ENCODE measurements at regions not wholly inside any gene's neighbourhood (a gene's known extent, or its start where the extent isn't known, plus 50 kb on each side); places are given as distances from the start of the nearest gene placed in this dataset.

DNA sequence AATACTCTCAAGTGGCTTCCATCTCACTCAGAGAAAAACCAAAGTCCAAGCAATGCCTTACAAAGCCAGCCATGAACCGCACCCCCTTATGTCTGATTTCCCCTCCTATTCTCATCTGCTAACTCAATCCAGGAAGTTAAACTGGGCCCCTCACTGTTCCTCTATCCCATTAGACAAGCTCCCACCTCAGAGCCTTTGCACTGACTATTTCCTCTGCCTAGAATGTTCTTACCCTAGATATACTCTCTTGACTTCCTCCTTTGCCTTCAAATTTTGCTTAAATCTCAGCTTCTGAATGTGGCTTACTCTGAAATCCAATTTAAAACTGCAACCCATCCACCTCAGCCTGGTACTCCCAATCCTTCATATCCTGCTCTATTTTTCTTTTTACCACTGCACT, 257.0 kb upstream of the USP15 start:
- H3K36me3 ChIP-seq, result no peaks in the 10 kb centered on the region
- H3K27ac ChIP-seq, result no peak overlapping the region
- no peaks in the 10 kb centered on the region for H3K9me3 ChIP-seq
- no peaks in the 10 kb centered on the region for H3K27me3 ChIP-seq
- no peaks in the 10 kb centered on the region for H3K4me1 ChIP-seq
- TF ChIP-seq POLR2A (IDR thresholded peaks at IDR 0.05) (no peak), EP300 (IDR thresholded peaks at IDR 0.05) (no peak)
- TF ChIP-seq, protein P1, sequence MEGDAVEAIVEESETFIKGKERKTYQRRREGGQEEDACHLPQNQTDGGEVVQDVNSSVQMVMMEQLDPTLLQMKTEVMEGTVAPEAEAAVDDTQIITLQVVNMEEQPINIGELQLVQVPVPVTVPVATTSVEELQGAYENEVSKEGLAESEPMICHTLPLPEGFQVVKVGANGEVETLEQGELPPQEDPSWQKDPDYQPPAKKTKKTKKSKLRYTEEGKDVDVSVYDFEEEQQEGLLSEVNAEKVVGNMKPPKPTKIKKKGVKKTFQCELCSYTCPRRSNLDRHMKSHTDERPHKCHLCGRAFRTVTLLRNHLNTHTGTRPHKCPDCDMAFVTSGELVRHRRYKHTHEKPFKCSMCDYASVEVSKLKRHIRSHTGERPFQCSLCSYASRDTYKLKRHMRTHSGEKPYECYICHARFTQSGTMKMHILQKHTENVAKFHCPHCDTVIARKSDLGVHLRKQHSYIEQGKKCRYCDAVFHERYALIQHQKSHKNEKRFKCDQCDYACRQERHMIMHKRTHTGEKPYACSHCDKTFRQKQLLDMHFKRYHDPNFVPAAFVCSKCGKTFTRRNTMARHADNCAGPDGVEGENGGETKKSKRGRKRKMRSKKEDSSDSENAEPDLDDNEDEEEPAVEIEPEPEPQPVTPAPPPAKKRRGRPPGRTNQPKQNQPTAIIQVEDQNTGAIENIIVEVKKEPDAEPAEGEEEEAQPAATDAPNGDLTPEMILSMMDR (IDR thresholded peaks at IDR 0.05), result no peak
- H3K4me3 ChIP-seq, result no peak overlapping the region
- no peak for DNase-seq (ENCODE audit: low spot score in 2 of 2)
- WGBS, 2 donors, result 91% methylated on average over 1 of the region's 1 CpG

DNA sequence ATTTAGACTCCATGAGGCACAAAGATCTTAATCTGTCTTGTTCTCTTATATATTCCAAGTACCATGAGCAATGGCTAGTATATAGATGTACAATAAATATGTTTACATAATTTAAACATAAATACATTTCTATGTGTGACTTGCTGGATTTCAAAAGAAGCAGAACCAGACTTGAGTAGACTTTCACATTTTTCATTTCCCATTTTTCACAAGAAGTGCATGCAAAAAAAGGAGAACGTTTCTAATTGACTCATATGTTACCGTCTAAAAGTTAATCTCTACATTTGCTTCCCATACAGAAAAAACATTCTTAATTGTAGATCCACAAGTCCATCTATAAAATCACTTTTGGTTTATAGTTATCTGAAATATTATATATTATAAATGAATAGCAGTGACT, 256.5 kb upstream of the USP15 start:
- WGBS, 2 donors, result 62 to 80% methylated on average over 2 of the region's 2 CpGs
- no peak overlapping the region for H3K4me3 ChIP-seq
- H3K27ac ChIP-seq, result no peak overlapping the region
- H3K4me1 ChIP-seq, result no peaks in the 10 kb centered on the region
- no peak for DNase-seq (ENCODE audit: low spot score in 2 of 2)
- no peaks in the 10 kb centered on the region for H3K9me3 ChIP-seq
- H3K36me3 ChIP-seq, result no peaks in the 10 kb centered on the region
- TF ChIP-seq, protein P1 (IDR thresholded peaks at IDR 0.05), result no peak
- TF ChIP-seq POLR2A (IDR thresholded peaks at IDR 0.05) (no peak), EP300 (IDR thresholded peaks at IDR 0.05) (no peak)
- H3K27me3 ChIP-seq, result no peaks in the 10 kb centered on the region

DNA sequence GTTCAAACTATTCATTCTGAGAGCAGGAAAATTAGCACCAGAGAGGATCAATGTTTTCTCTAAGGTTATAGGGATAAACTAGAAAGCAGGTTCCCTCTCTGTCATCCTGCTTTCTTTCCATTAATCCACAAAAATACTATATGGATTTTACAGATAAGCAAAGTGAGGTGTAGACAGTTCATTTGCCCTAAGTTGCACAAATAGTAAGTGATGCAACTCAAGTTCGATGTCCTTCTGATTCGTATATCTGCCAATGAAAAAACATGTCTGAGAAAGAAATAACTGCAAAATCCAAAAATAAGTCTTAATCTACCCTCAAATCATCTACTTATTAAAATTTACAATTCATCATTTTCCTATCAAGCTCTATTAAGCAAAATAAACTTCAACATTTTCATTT, 254.6 kb upstream of the USP15 start:
- TF ChIP-seq EP300 (IDR thresholded peaks at IDR 0.05) (no peak), POLR2A (IDR thresholded peaks at IDR 0.05) (no peak)
- TF ChIP-seq, protein P1 (IDR thresholded peaks at IDR 0.05), result no peak
- no peak overlapping the region for H3K4me3 ChIP-seq
- whole genome bisulfite sequencing, 2 donors, result 80% methylated on average over 2 of the region's 2 CpGs
- no peak for DNase-seq (ENCODE audit: low spot score in 2 of 2)
- no peaks in the 10 kb centered on the region for H3K4me1 ChIP-seq
- H3K27ac ChIP-seq, result no peak overlapping the region
- H3K9me3 ChIP-seq, result no peaks in the 10 kb centered on the region
- no peaks in the 10 kb centered on the region for H3K27me3 ChIP-seq
- no peaks in the 10 kb centered on the region for H3K36me3 ChIP-seq

GRCh38 chr12:62006076-62006732, 254.0 kb upstream of the USP15 start:
- H3K27me3 ChIP-seq, result no peaks in the 10 kb centered on the region
- DNase-seq (ENCODE audit: low spot score in 2 of 2), result peak in 1 of 2 donors; percentile 22
- 25 to 26% methylated on average over 5 of the region's 5 CpGs for WGBS, 2 donors
- TF ChIP-seq EP300 (IDR thresholded peaks at IDR 0.05), result no peak
- TF ChIP-seq, protein P1 (IDR thresholded peaks at IDR 0.05), result peak in 4 of 5 experiments; percentile 23 to 48 (median 40)
- no peaks in the 10 kb centered on the region for H3K4me1 ChIP-seq
- H3K36me3 ChIP-seq, result no peaks in the 10 kb centered on the region
- no peaks in the 10 kb centered on the region for H3K9me3 ChIP-seq
- H3K27ac ChIP-seq, result no peak overlapping the region
- no peak overlapping the region for H3K4me3 ChIP-seq

- WGBS, 2 donors, result 59 to 63% methylated on average over 2 of the region's 2 CpGs
- H3K4me3 ChIP-seq, result no peak overlapping the region
Observed at GRCh38 chr12:62008703-62009102, 251.5 kb upstream of the USP15 start.

More at GRCh38 chr12:62008703-62009102, 251.5 kb upstream of the USP15 start:
- no peak for DNase-seq (ENCODE audit: low spot score in 2 of 2)
- no peaks in the 10 kb centered on the region for H3K36me3 ChIP-seq
- H3K4me1 ChIP-seq, result no peaks in the 10 kb centered on the region
- no peaks in the 10 kb centered on the region for H3K9me3 ChIP-seq
- no peaks in the 10 kb centered on the region for H3K27me3 ChIP-seq
- TF ChIP-seq, protein P1 (IDR thresholded peaks at IDR 0.05), result no peak
- TF ChIP-seq POLR2A (IDR thresholded peaks at IDR 0.05) (no peak), EP300 (IDR thresholded peaks at IDR 0.05) (no peak)
- no peak overlapping the region for H3K27ac ChIP-seq
